ENCODE measurements at regions not wholly inside any gene's neighbourhood (a gene's known extent, or its start where the extent isn't known, plus 50 kb on each side); places are given as distances from the start of the nearest gene placed in this dataset.

DNA sequence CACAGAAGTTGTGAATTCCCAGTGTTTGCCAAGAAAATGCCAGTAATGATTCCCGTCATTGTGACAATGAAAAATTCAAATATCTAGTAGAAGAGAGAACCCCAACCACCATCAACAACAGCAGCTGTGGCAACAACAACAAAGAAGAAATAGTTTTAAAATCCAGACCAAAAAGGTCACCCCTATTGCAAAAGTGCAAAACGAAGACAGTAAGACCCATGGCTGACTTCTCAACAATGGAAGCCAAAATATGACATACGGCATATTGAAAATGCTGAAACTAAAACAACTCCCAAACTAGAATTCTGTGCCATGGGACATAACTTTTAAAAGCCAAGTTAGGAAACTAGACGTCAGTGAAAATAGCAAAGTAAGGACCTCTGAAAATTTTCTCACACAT, 270.6 kb downstream of the IRX2 start:
- TF ChIP-seq CTCF (IDR thresholded peaks at IDR 0.05; ENCODE audit: control insufficient read depth, extremely low read depth, insufficient read depth), result no peak
- no peak for DNase-seq (ENCODE audit: low read depth)

DNA sequence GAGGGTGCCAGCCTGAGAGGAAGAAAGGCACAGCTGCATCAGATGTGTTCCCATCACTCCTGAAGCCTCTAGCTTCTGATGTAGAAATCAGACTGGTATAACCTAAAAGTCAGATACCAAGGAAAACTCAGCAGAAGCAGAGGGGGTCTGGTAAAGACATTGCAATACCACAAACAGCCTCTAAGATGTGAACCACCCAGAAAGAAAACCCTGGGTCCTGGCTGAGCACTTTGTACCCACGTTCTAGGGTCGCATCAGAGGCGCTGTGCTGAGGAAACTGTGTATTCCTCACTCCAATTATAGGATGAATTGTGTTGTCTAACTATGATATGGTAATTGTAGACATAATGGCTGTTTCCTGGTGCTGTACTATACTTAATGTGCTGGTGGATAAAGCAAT, 275.6 kb downstream of the IRX2 start:
- DNase-seq (ENCODE audit: low read depth), result no peak
- no peak overlapping the region for H3K4me3 ChIP-seq (ENCODE audit: low read depth, low read length)
- TF ChIP-seq CTCF (IDR thresholded peaks at IDR 0.05; ENCODE audit: control insufficient read depth, extremely low read depth, insufficient read depth), result no peak

More for the DNA sequence above, 270.6 kb downstream of the IRX2 start:
- H3K4me3 ChIP-seq (ENCODE audit: low read depth, low read length), result no peak overlapping the region

- no peak overlapping the region for H3K4me3 ChIP-seq (ENCODE audit: low read depth, low read length)
- no peak for DNase-seq (ENCODE audit: low read depth)
Measured at GRCh38 chr5:2472670-2473069, 278.8 kb downstream of the IRX2 start.

GRCh38 chr5:2471152-2471879, 280.2 kb downstream of the IRX2 start:
- no peak overlapping the region for H3K4me3 ChIP-seq (ENCODE audit: low read depth, low read length)
- no peak for DNase-seq (ENCODE audit: low read depth)
- TF ChIP-seq CTCF (IDR thresholded peaks at IDR 0.05; ENCODE audit: control insufficient read depth, extremely low read depth, insufficient read depth), result no peak

More at GRCh38 chr5:2472670-2473069, 278.8 kb downstream of the IRX2 start:
- TF ChIP-seq CTCF (IDR thresholded peaks at IDR 0.05; ENCODE audit: control insufficient read depth, extremely low read depth, insufficient read depth), result no peak

- DNase-seq (ENCODE audit: low read depth), result no peak
- no peak for TF ChIP-seq CTCF (IDR thresholded peaks at IDR 0.05; ENCODE audit: control insufficient read depth, extremely low read depth, insufficient read depth)
- no peak overlapping the region for H3K4me3 ChIP-seq (ENCODE audit: low read depth, low read length)
Measured at GRCh38 chr5:2466966-2467365, 284.5 kb downstream of the IRX2 start.

- H3K4me3 ChIP-seq (ENCODE audit: low read depth, low read length), result no peak overlapping the region
- TF ChIP-seq CTCF (IDR thresholded peaks at IDR 0.05; ENCODE audit: control insufficient read depth, extremely low read depth, insufficient read depth), result no peak
- no peak for DNase-seq (ENCODE audit: low read depth)
Measured at GRCh38 chr5:2465383-2465782, 286.1 kb downstream of the IRX2 start.

- no peak for DNase-seq (ENCODE audit: low read depth)
- H3K4me3 ChIP-seq (ENCODE audit: low read depth, low read length), result no peak overlapping the region
- TF ChIP-seq CTCF (IDR thresholded peaks at IDR 0.05; ENCODE audit: control insufficient read depth, extremely low read depth, insufficient read depth), result no peak
Measured at GRCh38 chr5:2464141-2464540, 287.3 kb downstream of the IRX2 start.
